Vagina (tissue), 2 donors: ENCODE measurements at regions not wholly inside any gene's neighbourhood (a gene's known extent, or its start where the extent isn't known, plus 50 kb on each side); places are given as distances from the start of the nearest gene placed in this dataset.
"Not testable (repeated sequence)": the region's sequence is repeated elsewhere in the genome, so short reads cannot be mapped to it uniquely, and the experiment has no call there.

Source experiments
- POLR2A ChIP-seq, 2 donors: fragments of 450-650 bp; IDR thresholded peaks; one replicate each; pipeline ENCODE4 v1.6.1; 2017; ENCODE audit warnings: antibody characterized with exemption in 2 of 2, mild to moderate bottlenecking in 2 of 2, moderate library complexity in 2 of 2
- POLR2AphosphoS5 ChIP-seq, 2 donors: sonication (generic); formaldehyde crosslinking; IDR thresholded peaks; one replicate each; pipeline ENCODE4 v1.9.0; 2017; ENCODE audit warnings: antibody characterized with exemption in 2 of 2, mild to moderate bottlenecking in 2 of 2, low read depth in 1 of 2; ENCODE audit not compliant: insufficient read depth in 1 of 2
- TF ChIP-seq, protein P1 (sequence below), 3 experiments: fragments of 450-650 bp in 2 of 3; fragments of 200-600 bp in 1 of 3; sonication (generic) in 1 of 3; IDR thresholded peaks; one replicate each; pipeline ENCODE4 v1.5.1; 2017 to 2019; ENCODE audit warnings: antibody characterized with exemption in 3 of 3, mild to moderate bottlenecking in 2 of 3, moderate library complexity in 2 of 3

- TF ChIP-seq, protein P1, sequence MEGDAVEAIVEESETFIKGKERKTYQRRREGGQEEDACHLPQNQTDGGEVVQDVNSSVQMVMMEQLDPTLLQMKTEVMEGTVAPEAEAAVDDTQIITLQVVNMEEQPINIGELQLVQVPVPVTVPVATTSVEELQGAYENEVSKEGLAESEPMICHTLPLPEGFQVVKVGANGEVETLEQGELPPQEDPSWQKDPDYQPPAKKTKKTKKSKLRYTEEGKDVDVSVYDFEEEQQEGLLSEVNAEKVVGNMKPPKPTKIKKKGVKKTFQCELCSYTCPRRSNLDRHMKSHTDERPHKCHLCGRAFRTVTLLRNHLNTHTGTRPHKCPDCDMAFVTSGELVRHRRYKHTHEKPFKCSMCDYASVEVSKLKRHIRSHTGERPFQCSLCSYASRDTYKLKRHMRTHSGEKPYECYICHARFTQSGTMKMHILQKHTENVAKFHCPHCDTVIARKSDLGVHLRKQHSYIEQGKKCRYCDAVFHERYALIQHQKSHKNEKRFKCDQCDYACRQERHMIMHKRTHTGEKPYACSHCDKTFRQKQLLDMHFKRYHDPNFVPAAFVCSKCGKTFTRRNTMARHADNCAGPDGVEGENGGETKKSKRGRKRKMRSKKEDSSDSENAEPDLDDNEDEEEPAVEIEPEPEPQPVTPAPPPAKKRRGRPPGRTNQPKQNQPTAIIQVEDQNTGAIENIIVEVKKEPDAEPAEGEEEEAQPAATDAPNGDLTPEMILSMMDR (IDR thresholded peaks at IDR 0.05): not testable (repeated sequence)
- TF ChIP-seq POLR2A (IDR thresholded peaks at IDR 0.05); POLR2AphosphoS5 (IDR thresholded peaks at IDR 0.05; ENCODE audit: insufficient read depth in 1 of 2, low read depth in 1 of 2): not testable (repeated sequence)
These were observed 157.7 kb downstream of the BRD1 start for GRCh38 chr22:49669969-49670455.
